CD4-positive, CD25-positive, alpha-beta regulatory T cell (primary cell): ENCODE measurements at regions not wholly inside any gene's neighbourhood (a gene's known extent, or its start where the extent isn't known, plus 50 kb on each side); places are given as distances from the start of the nearest gene placed in this dataset.

Source experiments
- ATAC-seq, 2 donors: fragments of 150-1000 bp; cut with Tn5 transposase; one replicate each; pipeline ENCODE4 v1.10.0; 2021; ENCODE audit warnings: low read depth in 2 of 2, moderate number of reproducible peaks in 2 of 2, moderate library complexity in 1 of 2
- DNase-seq, 3 donors: peaks; one replicate each; pipeline versions ENCODE4 v3.0.0 to v3.0.0-alpha.2; 2012 to 2022; ENCODE audit warnings: mixed read lengths in 1 of 3
- H3K27ac ChIP-seq: one replicate; pipeline ENCODE4 v1.7.0; 2013; ENCODE audit warnings: mild to moderate bottlenecking, low read length; ENCODE audit not compliant: insufficient read depth, poor library complexity, severe bottlenecking
- H3K27me3 ChIP-seq: one replicate; pipeline ENCODE4 v1.7.0; 2013; ENCODE audit warnings: low read length; ENCODE audit not compliant: control insufficient read depth, insufficient read depth
- H3K36me3 ChIP-seq: one replicate; pipeline ENCODE4 v1.7.0; 2013; ENCODE audit warnings: mild to moderate bottlenecking, low read length, moderate library complexity; ENCODE audit not compliant: control insufficient read depth, insufficient read depth
- H3K4me1 ChIP-seq: 2 replicates; pipeline ENCODE4 v1.7.0; 2013; ENCODE audit warnings: mild to moderate bottlenecking, low read length; ENCODE audit not compliant: insufficient read depth, control insufficient read depth, poor library complexity, severe bottlenecking
- H3K4me3 ChIP-seq: one replicate; pipeline ENCODE4 v1.7.0; 2013; ENCODE audit warnings: low read depth, mild to moderate bottlenecking, low read length, moderate library complexity
- H3K9me3 ChIP-seq, 2 experiments: 1 replicate in 1 of 2; 2 replicates in 1 of 2; pipeline ENCODE4 v1.7.0; 2013; ENCODE audit warnings: low read length in 2 of 2, mild to moderate bottlenecking in 1 of 2, moderate library complexity in 1 of 2; ENCODE audit not compliant: control insufficient read depth in 2 of 2
- H3K27ac Mint-ChIP-seq, 3 donors: one replicate each; pipeline ENCODE4 v1.8.0; 2020 to 2022; ENCODE audit warnings: mild to moderate bottlenecking in 3 of 3, mixed read lengths in 3 of 3, moderate library complexity in 2 of 3
- H3K27me3 Mint-ChIP-seq: one replicate; pipeline ENCODE4 v1.8.0; 2022; ENCODE audit warnings: mild to moderate bottlenecking, mixed read lengths
- H3K36me3 Mint-ChIP-seq: one replicate; pipeline ENCODE4 v1.8.0; 2020; ENCODE audit warnings: mixed read lengths
- H3K4me1 Mint-ChIP-seq, 4 donors: one replicate each; pipeline ENCODE4 v1.8.0; 2020 to 2022; ENCODE audit warnings: mixed read lengths in 4 of 4, mild to moderate bottlenecking in 1 of 4
- H3K4me3 Mint-ChIP-seq, 4 donors: one replicate each; pipeline ENCODE4 v1.8.0; 2020 to 2022; ENCODE audit warnings: mild to moderate bottlenecking in 4 of 4, mixed read lengths in 4 of 4, moderate library complexity in 3 of 4
- H3K9me3 Mint-ChIP-seq, 7 donors: one replicate each; pipeline ENCODE4 v1.8.0; 2020 to 2022; ENCODE audit warnings: mixed read lengths in 7 of 7, mild to moderate bottlenecking in 3 of 7, moderate library complexity in 2 of 7

- Histone ChIP-seq H3K4me3 (no peak overlapping the region), H3K9me3 (no peaks in the 10 kb centered on the region), H3K27ac (no peak overlapping the region), H3K27me3 (no peaks in the 10 kb centered on the region), H3K4me1 (no peaks in the 10 kb centered on the region), H3K36me3 (no peaks in the 10 kb centered on the region)
- Mint-ChIP-seq H3K9me3 (peaks cover 0 to 8% (median 0%) of the 10 kb centered on the region in 7 donors), H3K27ac (no peak overlapping the region), H3K36me3 (no peaks in the 10 kb centered on the region), H3K4me1 (peaks cover 0 to 6% (median under 1%) of the 10 kb centered on the region in 4 donors), H3K4me3 (no peak overlapping the region), H3K27me3 (peaks cover 6% of the 10 kb centered on the region)
- ATAC-seq (no peak), DNase-seq (no peak)
Measured at GRCh38 chr4:100841911-100842310, 324.1 kb upstream of the EMCN start.

DNA sequence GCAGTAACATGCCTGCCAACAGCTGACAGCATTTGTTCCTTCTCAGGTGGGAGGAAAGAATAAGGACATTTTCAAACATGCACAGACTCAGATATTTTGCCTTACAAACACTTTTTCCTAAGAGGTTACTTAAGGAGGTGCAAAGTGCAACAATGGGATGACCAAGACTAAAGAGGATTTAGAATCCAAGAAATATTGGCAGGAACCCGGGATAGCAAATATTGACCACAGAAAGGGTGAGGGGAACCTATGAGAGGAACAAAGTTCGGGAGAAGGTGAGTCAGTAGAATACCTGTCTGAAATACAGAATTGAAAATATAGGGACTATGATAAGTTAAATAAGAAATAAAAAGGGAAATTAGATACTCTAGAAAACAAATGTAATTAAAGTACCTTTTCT lies 321.9 kb upstream of the EMCN start:
- H3K4me3 ChIP-seq, result no peak overlapping the region
- H3K36me3 ChIP-seq, result no peaks in the 10 kb centered on the region
- H3K9me3 Mint-ChIP-seq, result peaks cover 0 to 10% (median 0%) of the 10 kb centered on the region in 7 donors
- H3K27ac Mint-ChIP-seq, result no peak overlapping the region
- H3K27ac ChIP-seq, result no peak overlapping the region
- ATAC-seq (no peak), DNase-seq (no peak)
- H3K4me1 ChIP-seq, result no peaks in the 10 kb centered on the region
- no peaks in the 10 kb centered on the region for H3K36me3 Mint-ChIP-seq
- H3K27me3 Mint-ChIP-seq, result peaks cover 6% of the 10 kb centered on the region
- H3K4me1 Mint-ChIP-seq, result peaks cover 0 to 6% (median under 1%) of the 10 kb centered on the region in 4 donors
- no peaks in the 10 kb centered on the region for H3K9me3 ChIP-seq
- no peak overlapping the region for H3K4me3 Mint-ChIP-seq
- no peaks in the 10 kb centered on the region for H3K27me3 ChIP-seq

DNA sequence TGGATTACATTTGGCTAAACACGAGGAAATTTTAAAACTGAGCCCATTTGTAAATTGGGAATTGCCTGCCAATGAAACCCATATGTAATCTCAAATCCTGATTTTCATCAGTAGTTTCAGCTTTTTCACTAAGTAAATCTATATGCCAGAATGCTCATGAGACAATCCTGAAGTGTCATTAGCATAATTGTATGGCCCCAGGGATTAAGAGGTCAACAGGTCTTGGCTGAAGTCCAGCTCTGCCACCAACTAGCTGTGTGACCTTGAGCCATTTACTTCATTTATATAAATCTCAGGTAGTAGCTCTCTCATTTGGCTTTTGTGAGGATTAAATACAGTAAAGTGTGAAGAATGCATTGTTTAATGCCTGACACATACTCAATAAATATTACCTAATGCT lies 320.5 kb upstream of the EMCN start:
- no peak overlapping the region for H3K27ac Mint-ChIP-seq
- no peaks in the 10 kb centered on the region for H3K36me3 Mint-ChIP-seq
- Histone ChIP-seq H3K4me1 (no peaks in the 10 kb centered on the region), H3K4me3 (no peak overlapping the region), H3K27me3 (no peaks in the 10 kb centered on the region), H3K27ac (no peak overlapping the region), H3K36me3 (no peaks in the 10 kb centered on the region), H3K9me3 (no peaks in the 10 kb centered on the region)
- no peak overlapping the region for H3K4me3 Mint-ChIP-seq
- H3K4me1 Mint-ChIP-seq, result peaks cover 0 to 6% (median 0%) of the 10 kb centered on the region in 4 donors
- no peak for ATAC-seq
- peaks cover 0 to 8% (median 0%) of the 10 kb centered on the region in 7 donors for H3K9me3 Mint-ChIP-seq
- no peak for DNase-seq
- H3K27me3 Mint-ChIP-seq, result peaks cover 6% of the 10 kb centered on the region

DNA sequence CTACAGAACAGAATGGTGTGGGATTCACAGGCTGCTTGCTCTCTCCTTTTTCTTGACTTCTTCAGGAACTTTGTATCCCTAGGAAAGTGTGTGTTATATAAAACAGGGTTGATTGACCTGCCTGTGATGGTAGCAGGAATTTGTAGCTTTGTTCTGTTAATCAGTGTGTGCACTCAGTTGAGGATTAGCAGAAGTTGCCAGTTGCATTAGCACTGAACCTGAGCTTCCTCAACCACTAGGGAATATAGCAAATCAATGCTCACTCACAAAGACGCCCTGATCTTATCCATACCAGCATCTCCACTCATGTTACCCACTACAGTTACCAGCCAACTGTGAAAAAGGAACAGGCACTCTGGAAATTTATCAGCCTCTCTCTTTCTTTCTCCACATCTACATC lies 319.1 kb upstream of the EMCN start:
- no peak overlapping the region for H3K27ac Mint-ChIP-seq
- no peak overlapping the region for H3K27ac ChIP-seq
- H3K4me3 ChIP-seq, result no peak overlapping the region
- H3K9me3 Mint-ChIP-seq, result peaks cover 0 to 7% (median 2%) of the 10 kb centered on the region in 7 donors
- H3K4me3 Mint-ChIP-seq, result no peak overlapping the region
- H3K9me3 ChIP-seq, result no peaks in the 10 kb centered on the region
- ATAC-seq, result no peak
- H3K36me3 ChIP-seq, result no peaks in the 10 kb centered on the region
- no peaks in the 10 kb centered on the region for H3K27me3 ChIP-seq
- no peaks in the 10 kb centered on the region for H3K4me1 Mint-ChIP-seq
- H3K4me1 ChIP-seq, result no peaks in the 10 kb centered on the region
- peaks cover 6% of the 10 kb centered on the region for H3K27me3 Mint-ChIP-seq
- H3K36me3 Mint-ChIP-seq, result no peaks in the 10 kb centered on the region
- no peak for DNase-seq

- Histone ChIP-seq H3K4me3 (no peak overlapping the region), H3K36me3 (no peaks in the 10 kb centered on the region), H3K9me3 (no peaks in the 10 kb centered on the region), H3K27ac (no peak overlapping the region), H3K4me1 (no peaks in the 10 kb centered on the region), H3K27me3 (no peaks in the 10 kb centered on the region)
- H3K9me3 Mint-ChIP-seq, result peaks cover 0 to 5% (median 3%) of the 10 kb centered on the region in 7 donors
- DNase-seq, result no peak
- H3K4me1 Mint-ChIP-seq, result no peaks in the 10 kb centered on the region
- no peak for ATAC-seq
- peaks cover 6% of the 10 kb centered on the region for H3K27me3 Mint-ChIP-seq
- H3K27ac Mint-ChIP-seq, result no peak overlapping the region
- H3K36me3 Mint-ChIP-seq, result no peaks in the 10 kb centered on the region
- H3K4me3 Mint-ChIP-seq, result no peak overlapping the region
Measured at GRCh38 chr4:100834616-100835015, 316.8 kb upstream of the EMCN start.

DNA sequence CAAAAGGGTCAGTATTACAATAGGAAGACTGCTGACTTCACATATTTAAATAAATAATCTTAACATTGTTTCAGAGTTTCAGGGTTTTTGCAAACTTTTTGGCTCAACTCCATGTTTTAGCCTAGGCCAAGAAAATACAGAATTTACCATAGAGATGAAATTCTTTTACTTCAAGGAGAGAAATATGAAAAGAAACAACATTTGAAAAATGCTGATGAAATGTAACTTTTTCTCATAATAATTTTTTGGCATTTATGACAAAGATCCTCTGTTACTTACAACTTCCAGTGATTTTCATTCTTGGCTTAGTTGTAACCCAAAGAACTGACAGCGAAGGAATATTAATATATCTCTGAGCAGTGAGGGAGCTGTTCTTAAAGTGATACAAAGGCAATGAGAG lies 316.1 kb upstream of the EMCN start:
- ATAC-seq (no peak), DNase-seq (no peak)
- Histone ChIP-seq H3K4me3 (no peak overlapping the region), H3K36me3 (no peaks in the 10 kb centered on the region), H3K9me3 (peaks cover 0 to 4% of the 10 kb centered on the region in 2 experiments), H3K27me3 (no peaks in the 10 kb centered on the region), H3K4me1 (no peaks in the 10 kb centered on the region), H3K27ac (no peak overlapping the region)
- Mint-ChIP-seq H3K27me3 (peaks cover 4% of the 10 kb centered on the region), H3K4me3 (no peak overlapping the region), H3K27ac (no peak overlapping the region), H3K4me1 (no peaks in the 10 kb centered on the region), H3K9me3 (peaks cover 0 to 8% (median 3%) of the 10 kb centered on the region in 7 donors), H3K36me3 (no peaks in the 10 kb centered on the region)

GRCh38 chr4:100828986-100829685 lies 311.3 kb upstream of the EMCN start:
- no peaks in the 10 kb centered on the region for H3K4me1 ChIP-seq
- Mint-ChIP-seq H3K4me3 (no peak overlapping the region), H3K27ac (no peak overlapping the region), H3K36me3 (no peaks in the 10 kb centered on the region), H3K27me3 (no peaks in the 10 kb centered on the region), H3K4me1 (peaks cover 0 to 6% (median 0%) of the 10 kb centered on the region in 4 donors), H3K9me3 (peaks cover 0 to 14% (median 4%) of the 10 kb centered on the region in 7 donors)
- no peaks in the 10 kb centered on the region for H3K27me3 ChIP-seq
- no peaks in the 10 kb centered on the region for H3K36me3 ChIP-seq
- H3K9me3 ChIP-seq, result peaks cover 0 to 4% of the 10 kb centered on the region in 2 experiments
- H3K27ac ChIP-seq, result no peak overlapping the region
- ATAC-seq, result no peak
- DNase-seq, result no peak
- no peak overlapping the region for H3K4me3 ChIP-seq

DNA sequence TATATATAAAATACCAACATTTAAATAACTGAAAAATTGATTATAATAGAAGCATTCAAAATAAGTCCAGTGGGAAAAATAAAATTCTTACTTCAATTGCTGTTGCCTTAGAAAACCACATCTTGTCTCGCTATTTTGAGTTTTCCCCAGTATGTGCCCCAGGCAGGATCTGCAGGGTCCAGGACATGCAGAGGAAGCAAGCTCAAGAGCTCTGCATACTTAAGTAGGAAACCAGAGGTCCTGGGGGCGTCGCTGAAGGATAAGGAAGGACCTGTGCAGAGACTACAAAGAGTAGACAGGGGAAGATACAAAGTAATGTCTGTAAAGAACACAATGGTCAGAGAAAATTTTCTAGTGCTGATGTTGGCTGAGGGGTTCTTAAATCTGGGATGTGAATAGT lies 310.5 kb upstream of the EMCN start:
- H3K27me3 Mint-ChIP-seq, result no peaks in the 10 kb centered on the region
- Histone ChIP-seq H3K4me3 (no peak overlapping the region), H3K27ac (no peak overlapping the region), H3K4me1 (no peaks in the 10 kb centered on the region), H3K36me3 (no peaks in the 10 kb centered on the region), H3K27me3 (no peaks in the 10 kb centered on the region), H3K9me3 (peaks cover 0 to 4% of the 10 kb centered on the region in 2 experiments)
- no peak overlapping the region for H3K27ac Mint-ChIP-seq
- H3K36me3 Mint-ChIP-seq, result no peaks in the 10 kb centered on the region
- ATAC-seq (no peak), DNase-seq (no peak)
- H3K4me3 Mint-ChIP-seq, result no peak overlapping the region
- H3K4me1 Mint-ChIP-seq, result peaks cover 0 to 6% (median 0%) of the 10 kb centered on the region in 4 donors
- peaks cover 0 to 14% (median 4%) of the 10 kb centered on the region in 7 donors for H3K9me3 Mint-ChIP-seq
